Activated CD4-positive, alpha-beta T cell treated with anti-CD3 and anti-CD28 coated beads for 36 hours (primary cell): ENCODE measurements at regions not wholly inside any gene's neighbourhood (a gene's known extent, or its start where the extent isn't known, plus 50 kb on each side); places are given as distances from the start of the nearest gene placed in this dataset.

Experiments
- ATAC-seq: fragments of 200-7000 bp; cut with Tn5 transposase; one replicate; pipeline ENCODE4 v1.10.0; 2021; ENCODE audit warnings: mild to moderate bottlenecking, moderate library complexity
- CTCF ChIA-PET: fragments of 350-600 bp; sonication (Branson Sonifier 250); formaldehyde crosslinking; loops from one replicate; lab custom pipeline; 2021; ENCODE audit warnings: antibody characterized with exemption; lab: Charles Lee
- POLR2A ChIA-PET: fragments of 350-600 bp; sonication (Branson Sonifier 250); formaldehyde crosslinking; loops from one replicate; lab custom pipeline; 2021; ENCODE audit warnings: antibody characterized with exemption, inconsistent platforms; lab: Charles Lee
- DNase-seq: peaks from one replicate; pipeline ENCODE4 v3.0.0-alpha.2; 2020
- H3K27ac Mint-ChIP-seq: one replicate; pipeline ENCODE4 v1.8.0; 2021; ENCODE audit warnings: mixed read lengths
- H3K27me3 Mint-ChIP-seq: one replicate; pipeline ENCODE4 v1.8.0; 2021; ENCODE audit warnings: mixed read lengths
- H3K36me3 Mint-ChIP-seq: one replicate; pipeline ENCODE4 v1.8.0; 2021; ENCODE audit warnings: low read depth, mixed read lengths
- H3K4me1 Mint-ChIP-seq: one replicate; pipeline ENCODE4 v1.8.0; 2021; ENCODE audit warnings: mixed read lengths
- H3K4me3 Mint-ChIP-seq: one replicate; pipeline ENCODE4 v1.8.0; 2021; ENCODE audit warnings: mild to moderate bottlenecking, moderate library complexity, mixed read lengths
- H3K9me3 Mint-ChIP-seq: one replicate; pipeline ENCODE4 v1.8.0; 2021; ENCODE audit warnings: low read depth, mixed read lengths
- intact Hi-C, 2 experiments: fragments of 100-400 bp; cut with DNase I in 1 of 2; cut with micrococcal nuclease in 1 of 2; formaldehyde crosslinking; loops; one replicate each; pipeline versions ENCODE4 v1.14.2 to v1.15.1; 2022 to 2024; cut with DNase I, micrococcal nuclease

GRCh38 chr7:9231630-9232121 is 798.3 kb downstream of the NXPH1 start:
- no peak for DNase-seq
- H3K9me3 Mint-ChIP-seq, result peaks cover 5% of the 10 kb centered on the region
- H3K27me3 Mint-ChIP-seq, result no peaks in the 10 kb centered on the region
- intact Hi-C loops, result no loop called here
- no peaks in the 10 kb centered on the region for H3K36me3 Mint-ChIP-seq
- no peaks in the 10 kb centered on the region for H3K4me1 Mint-ChIP-seq
- no peak for ATAC-seq
- H3K27ac Mint-ChIP-seq, result no peak overlapping the region
- ChIA-PET POLR2A (no interaction called here), CTCF (no interaction called here)
- H3K4me3 Mint-ChIP-seq, result no peak overlapping the region

GRCh38 chr7:9240001-9240400 is 806.6 kb downstream of the NXPH1 start:
- ChIA-PET CTCF (no interaction called here), POLR2A (no interaction called here)
- DNase-seq (no peak), ATAC-seq (no peak)
- intact Hi-C loops, result no loop called here
- Mint-ChIP-seq H3K36me3 (no peaks in the 10 kb centered on the region), H3K27me3 (no peaks in the 10 kb centered on the region), H3K4me1 (no peaks in the 10 kb centered on the region), H3K27ac (no peak overlapping the region), H3K4me3 (no peak overlapping the region), H3K9me3 (peaks cover 12% of the 10 kb centered on the region)

GRCh38 chr7:9241826-9242225 is 808.4 kb downstream of the NXPH1 start:
- no peaks in the 10 kb centered on the region for H3K27me3 Mint-ChIP-seq
- H3K4me1 Mint-ChIP-seq, result no peaks in the 10 kb centered on the region
- H3K36me3 Mint-ChIP-seq, result no peaks in the 10 kb centered on the region
- ATAC-seq, result no peak
- no peak overlapping the region for H3K4me3 Mint-ChIP-seq
- POLR2A ChIA-PET, result no interaction called here
- intact Hi-C loops, result no loop called here
- no peak overlapping the region for H3K27ac Mint-ChIP-seq
- H3K9me3 Mint-ChIP-seq, result peaks cover 11% of the 10 kb centered on the region
- no peak for DNase-seq
- CTCF ChIA-PET, result no interaction called here

- Mint-ChIP-seq H3K27ac (no peak overlapping the region), H3K9me3 (peaks cover 10% of the 10 kb centered on the region), H3K4me3 (no peak overlapping the region), H3K36me3 (no peaks in the 10 kb centered on the region), H3K27me3 (no peaks in the 10 kb centered on the region), H3K4me1 (no peaks in the 10 kb centered on the region)
- POLR2A ChIA-PET, result no interaction called here
- intact Hi-C loops, result no loop called here
- no peak for ATAC-seq
- CTCF ChIA-PET, result no interaction called here
- DNase-seq, result no peak
These were observed 809.2 kb downstream of the NXPH1 start for GRCh38 chr7:9242636-9243035.

- DNase-seq (no peak), ATAC-seq (no peak)
- POLR2A ChIA-PET, result no interaction called here
- Mint-ChIP-seq H3K4me1 (no peaks in the 10 kb centered on the region), H3K9me3 (peaks cover 11% of the 10 kb centered on the region), H3K27ac (no peak overlapping the region), H3K4me3 (no peak overlapping the region), H3K27me3 (no peaks in the 10 kb centered on the region), H3K36me3 (no peaks in the 10 kb centered on the region)
- intact Hi-C loops, result no loop called here
- CTCF ChIA-PET, result interaction anchor here (0.6 kb wide), 1 partner anchor 19 kb away, joined by 3 read pairs; no protein-coding TSS in a partner anchor
These were observed 817.5 kb downstream of the NXPH1 start for GRCh38 chr7:9250876-9251275.

- no peaks in the 10 kb centered on the region for H3K27me3 Mint-ChIP-seq
- peaks cover 14% of the 10 kb centered on the region for H3K9me3 Mint-ChIP-seq
- no peak overlapping the region for H3K27ac Mint-ChIP-seq
- no peak for DNase-seq
- no peak for ATAC-seq
- H3K36me3 Mint-ChIP-seq, result no peaks in the 10 kb centered on the region
- ChIA-PET POLR2A (no interaction called here), CTCF (no interaction called here)
- H3K4me1 Mint-ChIP-seq, result no peaks in the 10 kb centered on the region
- intact Hi-C loops, result no loop called here
- H3K4me3 Mint-ChIP-seq, result no peak overlapping the region
These were observed 831.0 kb downstream of the NXPH1 start for GRCh38 chr7:9264395-9264794.

GRCh38 chr7:9280088-9280487 is 846.7 kb downstream of the NXPH1 start:
- ChIA-PET POLR2A (no interaction called here), CTCF (no interaction called here)
- no peak for ATAC-seq
- peaks cover 6% of the 10 kb centered on the region for H3K9me3 Mint-ChIP-seq
- H3K4me3 Mint-ChIP-seq, result no peak overlapping the region
- H3K27me3 Mint-ChIP-seq, result no peaks in the 10 kb centered on the region
- no peak overlapping the region for H3K27ac Mint-ChIP-seq
- DNase-seq, result no peak
- no peaks in the 10 kb centered on the region for H3K4me1 Mint-ChIP-seq
- intact Hi-C loops, result no loop called here
- H3K36me3 Mint-ChIP-seq, result no peaks in the 10 kb centered on the region

GRCh38 chr7:9283246-9283645 is 849.8 kb downstream of the NXPH1 start:
- no peaks in the 10 kb centered on the region for H3K27me3 Mint-ChIP-seq
- DNase-seq, result no peak
- no peak for ATAC-seq
- no peaks in the 10 kb centered on the region for H3K4me1 Mint-ChIP-seq
- POLR2A ChIA-PET, result no interaction called here
- peaks cover 11% of the 10 kb centered on the region for H3K9me3 Mint-ChIP-seq
- intact Hi-C loops, result no loop called here
- no peak overlapping the region for H3K4me3 Mint-ChIP-seq
- H3K27ac Mint-ChIP-seq, result no peak overlapping the region
- CTCF ChIA-PET, result no interaction called here
- no peaks in the 10 kb centered on the region for H3K36me3 Mint-ChIP-seq

GRCh38 chr7:9302436-9302835 is 869.0 kb downstream of the NXPH1 start:
- CTCF ChIA-PET, result interaction anchor here (0.6 kb wide), 1 partner anchor 870 kb away, joined by 3 read pairs; no protein-coding TSS in a partner anchor
- Mint-ChIP-seq H3K36me3 (no peaks in the 10 kb centered on the region), H3K4me1 (no peaks in the 10 kb centered on the region), H3K4me3 (no peak overlapping the region), H3K27ac (no peak overlapping the region), H3K27me3 (no peaks in the 10 kb centered on the region), H3K9me3 (peaks cover 2% of the 10 kb centered on the region)
- DNase-seq (no peak), ATAC-seq (no peak)
- intact Hi-C loops, result no loop called here
- POLR2A ChIA-PET, result no interaction called here

- ATAC-seq (no peak), DNase-seq (no peak)
- Mint-ChIP-seq H3K4me1 (no peaks in the 10 kb centered on the region), H3K4me3 (no peak overlapping the region), H3K36me3 (no peaks in the 10 kb centered on the region), H3K27me3 (no peaks in the 10 kb centered on the region), H3K27ac (no peak overlapping the region), H3K9me3 (peaks cover 5% of the 10 kb centered on the region)
- ChIA-PET CTCF (no interaction called here), POLR2A (no interaction called here)
- intact Hi-C loops, result no loop called here
These were observed 873.7 kb downstream of the NXPH1 start for GRCh38 chr7:9307131-9307530.

GRCh38 chr7:9324513-9324912 is 891.1 kb downstream of the NXPH1 start:
- ChIA-PET CTCF (no interaction called here), POLR2A (no interaction called here)
- no peaks in the 10 kb centered on the region for H3K27me3 Mint-ChIP-seq
- H3K4me1 Mint-ChIP-seq, result no peaks in the 10 kb centered on the region
- no peak overlapping the region for H3K27ac Mint-ChIP-seq
- ATAC-seq (no peak), DNase-seq (no peak)
- no peak overlapping the region for H3K4me3 Mint-ChIP-seq
- peaks cover 13% of the 10 kb centered on the region for H3K9me3 Mint-ChIP-seq
- intact Hi-C loops, result no loop called here
- no peaks in the 10 kb centered on the region for H3K36me3 Mint-ChIP-seq

GRCh38 chr7:9328296-9328695 is 894.9 kb downstream of the NXPH1 start:
- Mint-ChIP-seq H3K27ac (no peak overlapping the region), H3K4me1 (no peaks in the 10 kb centered on the region), H3K36me3 (no peaks in the 10 kb centered on the region), H3K9me3 (peaks cover 10% of the 10 kb centered on the region), H3K4me3 (no peak overlapping the region), H3K27me3 (no peaks in the 10 kb centered on the region)
- ATAC-seq (no peak), DNase-seq (no peak)
- ChIA-PET POLR2A (no interaction called here), CTCF (no interaction called here)
- intact Hi-C loops, result no loop called here

GRCh38 chr7:9349625-9350024 is 916.2 kb downstream of the NXPH1 start:
- CTCF ChIA-PET, result no interaction called here
- no peaks in the 10 kb centered on the region for H3K4me1 Mint-ChIP-seq
- H3K27ac Mint-ChIP-seq, result no peak overlapping the region
- no peaks in the 10 kb centered on the region for H3K27me3 Mint-ChIP-seq
- POLR2A ChIA-PET, result no interaction called here
- DNase-seq, result no peak
- H3K36me3 Mint-ChIP-seq, result no peaks in the 10 kb centered on the region
- H3K4me3 Mint-ChIP-seq, result no peak overlapping the region
- ATAC-seq, result no peak
- H3K9me3 Mint-ChIP-seq, result peaks cover 12% of the 10 kb centered on the region
- intact Hi-C loops, result no loop called here
